Colonic mucosa (tissue), 4 donors: ENCODE measurements at regions not wholly inside any gene's neighbourhood (a gene's known extent, or its start where the extent isn't known, plus 50 kb on each side); places are given as distances from the start of the nearest gene placed in this dataset.

Source experiments
- DNase-seq: peaks from one replicate; pipeline ENCODE4 v3.0.0-alpha.2; 2020
- H3K27ac ChIP-seq: fragments of 200-600 bp; one replicate; pipeline ENCODE4 v1.8.0; 2021
- H3K27me3 ChIP-seq: fragments of 200-600 bp; one replicate; pipeline ENCODE4 v1.8.0; 2021
- H3K36me3 ChIP-seq: fragments of 200-600 bp; one replicate; pipeline ENCODE4 v1.8.0; 2021
- H3K4me1 ChIP-seq: fragments of 200-600 bp; one replicate; pipeline ENCODE4 v1.8.0; 2021; ENCODE audit warnings: mild to moderate bottlenecking
- H3K4me3 ChIP-seq: fragments of 200-600 bp; one replicate; pipeline ENCODE4 v1.8.0; 2021
- H3K9ac ChIP-seq, 2 donors: one replicate each; pipeline ENCODE4 v1.7.0; 2013; ENCODE audit warnings: control low read depth in 2 of 2, low read depth in 2 of 2, low read length in 2 of 2
- H3K9me3 ChIP-seq: fragments of 200-600 bp; one replicate; pipeline ENCODE4 v1.8.0; 2021
- intact Hi-C: fragments of 100-400 bp; cut with DNase I; formaldehyde crosslinking; loops from one replicate; pipeline ENCODE4 v1.14.1; 2022
- TF ChIP-seq, protein P1 (sequence below): fragments of 200-600 bp; IDR thresholded peaks from one replicate; pipeline ENCODE4 v1.8.0; 2022; ENCODE audit warnings: antibody characterized with exemption, mild to moderate bottlenecking
- donor health status: healthy.
- donor health status: DM: no; HTN: no; CAD: no.
- donor health status: DM: no; HTN: no; CAD: no.

DNA sequence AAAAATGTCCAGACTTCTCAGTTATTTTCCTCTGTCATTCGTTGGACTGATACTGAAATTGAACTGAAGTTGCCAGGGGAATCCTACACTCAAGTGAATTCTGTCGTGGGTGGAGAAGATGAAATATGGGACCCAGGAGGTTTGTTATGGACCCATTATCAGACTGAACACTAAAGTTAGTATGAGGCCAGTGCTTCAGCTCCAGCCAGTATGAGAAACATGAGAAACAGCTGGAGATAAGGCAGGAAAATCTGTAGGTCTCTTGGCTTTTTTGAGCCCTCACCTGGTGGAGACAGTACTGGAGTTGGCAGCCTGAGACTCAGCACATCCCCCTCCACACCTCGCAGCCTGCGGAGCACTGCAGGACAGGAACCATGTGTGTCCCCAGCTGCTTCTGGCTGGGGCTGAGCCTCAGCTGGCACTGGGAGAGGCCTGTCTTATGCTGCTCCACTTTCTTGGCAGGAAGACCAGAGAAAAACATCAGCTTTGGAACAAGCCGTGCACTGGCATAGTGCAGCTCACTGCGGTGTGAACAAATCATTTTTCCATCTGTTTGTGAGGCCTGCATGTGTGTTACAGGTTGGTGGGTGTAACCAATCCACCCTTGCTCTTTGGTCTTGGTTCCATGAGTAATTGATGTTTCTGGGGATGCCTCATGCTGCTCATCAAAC lies 641.0 kb downstream of the FGF9 start:
- no peak overlapping the region for H3K4me3 ChIP-seq
- no peaks in the 10 kb centered on the region for H3K4me1 ChIP-seq
- DNase-seq = no peak
- TF ChIP-seq, protein P1, sequence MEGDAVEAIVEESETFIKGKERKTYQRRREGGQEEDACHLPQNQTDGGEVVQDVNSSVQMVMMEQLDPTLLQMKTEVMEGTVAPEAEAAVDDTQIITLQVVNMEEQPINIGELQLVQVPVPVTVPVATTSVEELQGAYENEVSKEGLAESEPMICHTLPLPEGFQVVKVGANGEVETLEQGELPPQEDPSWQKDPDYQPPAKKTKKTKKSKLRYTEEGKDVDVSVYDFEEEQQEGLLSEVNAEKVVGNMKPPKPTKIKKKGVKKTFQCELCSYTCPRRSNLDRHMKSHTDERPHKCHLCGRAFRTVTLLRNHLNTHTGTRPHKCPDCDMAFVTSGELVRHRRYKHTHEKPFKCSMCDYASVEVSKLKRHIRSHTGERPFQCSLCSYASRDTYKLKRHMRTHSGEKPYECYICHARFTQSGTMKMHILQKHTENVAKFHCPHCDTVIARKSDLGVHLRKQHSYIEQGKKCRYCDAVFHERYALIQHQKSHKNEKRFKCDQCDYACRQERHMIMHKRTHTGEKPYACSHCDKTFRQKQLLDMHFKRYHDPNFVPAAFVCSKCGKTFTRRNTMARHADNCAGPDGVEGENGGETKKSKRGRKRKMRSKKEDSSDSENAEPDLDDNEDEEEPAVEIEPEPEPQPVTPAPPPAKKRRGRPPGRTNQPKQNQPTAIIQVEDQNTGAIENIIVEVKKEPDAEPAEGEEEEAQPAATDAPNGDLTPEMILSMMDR = no peak
- no peaks in the 10 kb centered on the region for H3K27me3 ChIP-seq
- H3K36me3 ChIP-seq = no peaks in the 10 kb centered on the region
- no peak overlapping the region for H3K9ac ChIP-seq
- H3K27ac ChIP-seq = no peak overlapping the region
- intact Hi-C loops = no loop called here
- H3K9me3 ChIP-seq = no peaks in the 10 kb centered on the region

DNA sequence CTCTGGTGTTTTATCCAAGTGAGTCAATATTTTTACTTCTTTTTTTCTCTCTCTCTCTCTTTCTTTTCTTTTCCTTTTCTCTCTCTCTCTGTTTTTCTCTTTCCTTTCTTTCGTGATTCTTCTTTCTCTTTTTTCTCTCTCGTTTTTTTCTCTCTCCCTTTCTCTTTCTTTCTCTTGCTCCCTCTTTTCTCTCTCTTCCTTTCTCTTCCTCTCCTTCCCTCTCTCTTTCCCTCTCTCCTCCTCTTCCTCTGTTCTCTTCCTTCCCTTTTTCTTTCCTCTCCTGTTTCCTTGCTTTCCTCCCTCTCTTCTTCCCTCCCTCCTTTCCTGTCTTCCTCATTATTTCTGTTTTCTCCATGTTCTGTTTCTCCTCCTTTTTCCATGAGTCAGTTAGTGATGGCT lies 641.5 kb downstream of the FGF9 start:
- no peak overlapping the region for H3K9ac ChIP-seq
- TF ChIP-seq, protein P1 = no peak

DNA sequence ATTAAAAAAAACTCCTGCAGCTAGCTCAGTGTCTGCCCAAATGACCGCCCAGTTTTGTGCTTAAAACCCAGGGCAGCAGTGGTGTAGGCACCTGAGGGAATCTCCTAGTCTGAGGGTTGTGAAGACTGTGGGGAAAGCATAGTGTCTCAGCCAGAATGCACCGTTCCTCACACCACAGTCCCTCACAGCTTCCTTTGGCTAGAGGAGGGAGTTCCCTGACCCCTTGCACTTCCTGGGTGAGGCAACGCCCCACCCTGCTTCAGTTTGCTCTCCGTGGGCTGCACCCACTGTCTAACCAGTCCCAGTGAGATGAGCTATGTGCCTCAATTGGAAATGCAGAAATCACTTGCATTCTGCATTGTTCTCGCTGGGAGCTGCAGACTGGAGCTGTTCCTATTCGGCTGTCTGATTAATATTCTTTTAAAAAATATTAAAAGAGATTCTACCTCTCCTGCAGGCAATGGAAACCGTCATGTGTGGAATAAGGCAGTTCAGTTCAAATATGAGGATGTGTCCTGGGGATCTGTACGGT lies 645.7 kb downstream of the FGF9 start:
- H3K36me3 ChIP-seq = no peaks in the 10 kb centered on the region
- no peak overlapping the region for H3K9ac ChIP-seq
- H3K27me3 ChIP-seq = no peaks in the 10 kb centered on the region
- H3K4me3 ChIP-seq = no peak overlapping the region
- TF ChIP-seq, protein P1 = no peak
- no peak overlapping the region for H3K27ac ChIP-seq
- peak; percentile 39 for DNase-seq
- H3K4me1 ChIP-seq = no peaks in the 10 kb centered on the region
- intact Hi-C loops = no loop called here
- H3K9me3 ChIP-seq = no peaks in the 10 kb centered on the region

More for the DNA sequence above, 641.5 kb downstream of the FGF9 start:
- Histone ChIP-seq H3K9me3 (no peaks in the 10 kb centered on the region), H3K27ac (no peak overlapping the region), H3K36me3 (no peaks in the 10 kb centered on the region), H3K27me3 (no peaks in the 10 kb centered on the region), H3K4me1 (no peaks in the 10 kb centered on the region), H3K4me3 (no peak overlapping the region)
- no peak for DNase-seq
- intact Hi-C loops = no loop called here

DNA sequence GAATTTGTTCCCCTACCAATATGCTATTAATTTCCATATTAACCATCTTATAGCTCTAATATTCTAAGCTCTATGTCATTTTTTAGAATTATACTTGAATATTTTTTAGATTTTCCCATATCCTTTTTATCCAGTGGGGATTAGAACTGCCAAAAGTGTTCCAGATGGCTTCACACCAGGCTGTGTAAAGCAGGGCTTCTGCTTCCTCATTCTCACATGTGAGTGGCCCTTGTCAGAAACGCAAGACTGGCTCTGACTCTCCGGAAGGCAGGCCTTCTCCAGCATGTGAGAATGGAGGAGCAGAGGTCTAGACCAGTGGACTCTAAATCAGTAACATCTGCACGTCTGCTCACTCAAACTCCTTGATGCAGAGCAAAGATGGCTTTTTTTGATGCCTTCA lies 650.1 kb downstream of the FGF9 start:
- H3K27me3 ChIP-seq = no peaks in the 10 kb centered on the region
- TF ChIP-seq, protein P1 = no peak
- H3K4me1 ChIP-seq = no peaks in the 10 kb centered on the region
- DNase-seq = no peak
- H3K36me3 ChIP-seq = no peaks in the 10 kb centered on the region
- no peaks in the 10 kb centered on the region for H3K9me3 ChIP-seq
- no peak overlapping the region for H3K9ac ChIP-seq
- no peak overlapping the region for H3K27ac ChIP-seq
- H3K4me3 ChIP-seq = no peak overlapping the region
- intact Hi-C loops = no loop called here

DNA sequence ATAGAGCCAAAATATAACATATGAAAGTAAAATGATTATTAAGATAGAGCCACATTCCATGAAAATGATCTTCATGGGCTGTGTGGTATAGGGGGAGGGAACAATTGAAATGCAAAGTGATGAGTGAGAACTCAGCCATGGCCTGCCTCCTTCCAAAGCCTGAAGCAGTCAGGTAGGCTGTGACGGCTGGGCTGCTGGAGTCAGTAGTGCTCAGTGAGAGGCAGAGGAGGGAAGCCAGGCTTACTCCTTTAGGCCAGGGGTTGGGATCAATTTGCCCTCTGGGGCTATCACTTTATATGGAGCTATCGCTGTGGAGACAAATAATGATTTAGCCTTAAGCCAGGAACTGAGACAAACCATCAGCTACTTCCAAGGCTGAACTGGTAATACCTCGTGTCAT lies 654.9 kb downstream of the FGF9 start:
- no peaks in the 10 kb centered on the region for H3K27me3 ChIP-seq
- H3K9me3 ChIP-seq = no peaks in the 10 kb centered on the region
- intact Hi-C loops = no loop called here
- TF ChIP-seq, protein P1 = no peak
- H3K4me1 ChIP-seq = no peaks in the 10 kb centered on the region
- no peaks in the 10 kb centered on the region for H3K36me3 ChIP-seq
- no peak for DNase-seq
- no peak overlapping the region for H3K9ac ChIP-seq
- no peak overlapping the region for H3K27ac ChIP-seq
- H3K4me3 ChIP-seq = no peak overlapping the region
